Omental fat pad (tissue), 3 donors: ENCODE measurements at regions not wholly inside any gene's neighbourhood (a gene's known extent, or its start where the extent isn't known, plus 50 kb on each side); places are given as distances from the start of the nearest gene placed in this dataset.

Experiments used
- ATAC-seq: fragments of 150-250 bp; one replicate; pipeline ENCODE4 v1.9.1; 2016; ENCODE audit warnings: mild to moderate bottlenecking, moderate library complexity; ENCODE audit not compliant: low FRiP score
- DNase-seq: peaks from one replicate; pipeline ENCODE4 v3.0.0-alpha.2; 2019; ENCODE audit warnings: low spot score
- CTCF ChIP-seq, 3 donors: fragments of 450-650 bp; IDR thresholded peaks; one replicate each; pipeline ENCODE4 v1.5.1; 2016 to 2017; ENCODE audit warnings: antibody characterized with exemption in 3 of 3, mild to moderate bottlenecking in 3 of 3, moderate library complexity in 2 of 3

GRCh38 chr5:53309653-53310052 lies 170.8 kb upstream of the FST start:
- TF ChIP-seq CTCF (IDR thresholded peaks at IDR 0.05), result no peak
- no peak for DNase-seq
- no peak for ATAC-seq

- ATAC-seq, result no peak
- DNase-seq, result no peak
- no peak for TF ChIP-seq CTCF (IDR thresholded peaks at IDR 0.05)
Observed at GRCh38 chr5:53311681-53312080, 168.7 kb upstream of the FST start.

- ATAC-seq (no peak), DNase-seq (no peak)
- TF ChIP-seq CTCF (IDR thresholded peaks at IDR 0.05), result no peak
Observed at GRCh38 chr5:53313145-53313544, 167.3 kb upstream of the FST start.

GRCh38 chr5:53318303-53318702 lies 162.1 kb upstream of the FST start:
- DNase-seq, result no peak
- TF ChIP-seq CTCF (IDR thresholded peaks at IDR 0.05), result no peak
- ATAC-seq, result no peak

- ATAC-seq, result no peak
- no peak for TF ChIP-seq CTCF (IDR thresholded peaks at IDR 0.05)
- DNase-seq, result no peak
Observed at GRCh38 chr5:53319315-53319714, 161.1 kb upstream of the FST start.

- TF ChIP-seq CTCF (IDR thresholded peaks at IDR 0.05), result no peak
- no peak for ATAC-seq
- DNase-seq, result no peak
Observed at GRCh38 chr5:53321073-53321472, 159.4 kb upstream of the FST start.

- ATAC-seq (no peak), DNase-seq (no peak)
- no peak for TF ChIP-seq CTCF (IDR thresholded peaks at IDR 0.05)
Observed at GRCh38 chr5:53321721-53322120, 158.7 kb upstream of the FST start.
